ENCODE measurements at regions not wholly inside any gene's neighbourhood (a gene's known extent, or its start where the extent isn't known, plus 50 kb on each side); places are given as distances from the start of the nearest gene placed in this dataset.

- Histone ChIP-seq H3K4me1 (no peaks in the 10 kb centered on the region), H3K9me3 (no peaks in the 10 kb centered on the region), H3K4me3 (no peak overlapping the region), H3K36me3 (replicated peaks) (no peaks in the 10 kb centered on the region), H3K27me3 (ENCODE audit: low read depth) (no peaks in the 10 kb centered on the region)
- in situ Hi-C loops (cut with MboI; ENCODE audit: low sequenced_read_pairs) = no loop called here
- no peak for DNase-seq (ENCODE audit: low spot score in 2 of 2)
Observed at GRCh38 chr6:167569041-167569805, 244.3 kb downstream of the TTLL2 start.

GRCh38 chr6:167569879-167570278 is 245.0 kb downstream of the TTLL2 start:
- Histone ChIP-seq H3K36me3 (replicated peaks) (no peaks in the 10 kb centered on the region), H3K4me3 (no peak overlapping the region), H3K9me3 (no peaks in the 10 kb centered on the region), H3K27me3 (ENCODE audit: low read depth) (no peaks in the 10 kb centered on the region), H3K4me1 (no peaks in the 10 kb centered on the region)
- in situ Hi-C loops (cut with MboI; ENCODE audit: low sequenced_read_pairs) = no loop called here
- DNase-seq (ENCODE audit: low spot score in 2 of 2) = no peak

- Histone ChIP-seq H3K9me3 (no peaks in the 10 kb centered on the region), H3K36me3 (replicated peaks) (no peaks in the 10 kb centered on the region), H3K4me1 (no peaks in the 10 kb centered on the region), H3K27me3 (ENCODE audit: low read depth) (no peaks in the 10 kb centered on the region), H3K4me3 (no peak overlapping the region)
- in situ Hi-C loops (cut with MboI; ENCODE audit: low sequenced_read_pairs) = no loop called here
- DNase-seq (ENCODE audit: low spot score in 2 of 2) = no peak
Observed at GRCh38 chr6:167570460-167571400, 245.8 kb downstream of the TTLL2 start.

- Histone ChIP-seq H3K4me3 (no peak overlapping the region), H3K36me3 (replicated peaks) (no peaks in the 10 kb centered on the region), H3K4me1 (no peaks in the 10 kb centered on the region), H3K27me3 (ENCODE audit: low read depth) (no peaks in the 10 kb centered on the region), H3K9me3 (no peaks in the 10 kb centered on the region)
- in situ Hi-C loops (cut with MboI; ENCODE audit: low sequenced_read_pairs) = no loop called here
- no peak for DNase-seq (ENCODE audit: low spot score in 2 of 2)
Observed at GRCh38 chr6:167571550-167571949, 246.7 kb downstream of the TTLL2 start.

GRCh38 chr6:167572106-167572505 is 247.2 kb downstream of the TTLL2 start:
- DNase-seq (ENCODE audit: low spot score in 2 of 2) = no peak
- H3K9me3 ChIP-seq = no peaks in the 10 kb centered on the region
- in situ Hi-C loops (cut with MboI; ENCODE audit: low sequenced_read_pairs) = no loop called here

GRCh38 chr6:167572841-167573271 is 248.0 kb downstream of the TTLL2 start:
- Histone ChIP-seq H3K36me3 (replicated peaks) (no peaks in the 10 kb centered on the region), H3K9me3 (no peaks in the 10 kb centered on the region), H3K27me3 (ENCODE audit: low read depth) (no peaks in the 10 kb centered on the region), H3K4me3 (no peak overlapping the region), H3K4me1 (no peaks in the 10 kb centered on the region)
- in situ Hi-C loops (cut with MboI; ENCODE audit: low sequenced_read_pairs) = no loop called here
- no peak for DNase-seq (ENCODE audit: low spot score in 2 of 2)

More at GRCh38 chr6:167572106-167572505, 247.2 kb downstream of the TTLL2 start:
- Histone ChIP-seq H3K27me3 (ENCODE audit: low read depth) (no peaks in the 10 kb centered on the region), H3K36me3 (replicated peaks) (no peaks in the 10 kb centered on the region), H3K4me1 (no peaks in the 10 kb centered on the region), H3K4me3 (no peak overlapping the region)

GRCh38 chr6:167573461-167574215 is 248.8 kb downstream of the TTLL2 start:
- H3K4me1 ChIP-seq = no peaks in the 10 kb centered on the region
- no peak overlapping the region for H3K4me3 ChIP-seq
- in situ Hi-C loops (cut with MboI; ENCODE audit: low sequenced_read_pairs) = no loop called here
- H3K9me3 ChIP-seq = no peaks in the 10 kb centered on the region
- DNase-seq (ENCODE audit: low spot score in 2 of 2) = no peak
- no peaks in the 10 kb centered on the region for H3K36me3 ChIP-seq (replicated peaks)
- H3K27me3 ChIP-seq (ENCODE audit: low read depth) = no peaks in the 10 kb centered on the region

- DNase-seq (ENCODE audit: low spot score in 2 of 2) = no peak
- H3K27me3 ChIP-seq (ENCODE audit: low read depth) = no peaks in the 10 kb centered on the region
- H3K9me3 ChIP-seq = no peaks in the 10 kb centered on the region
- peaks cover 4% of the 10 kb centered on the region for H3K4me1 ChIP-seq
- no peak overlapping the region for H3K4me3 ChIP-seq
- no peaks in the 10 kb centered on the region for H3K36me3 ChIP-seq (replicated peaks)
- in situ Hi-C loops (cut with MboI; ENCODE audit: low sequenced_read_pairs) = no loop called here
Observed at GRCh38 chr6:167574431-167575151, 249.7 kb downstream of the TTLL2 start.

- no peaks in the 10 kb centered on the region for H3K36me3 ChIP-seq (replicated peaks)
- no peak overlapping the region for H3K4me3 ChIP-seq
- in situ Hi-C loops (cut with MboI; ENCODE audit: low sequenced_read_pairs) = no loop called here
- peaks cover 9% of the 10 kb centered on the region for H3K4me1 ChIP-seq
- DNase-seq (ENCODE audit: low spot score in 2 of 2) = no peak
- no peaks in the 10 kb centered on the region for H3K27me3 ChIP-seq (ENCODE audit: low read depth)
- no peaks in the 10 kb centered on the region for H3K9me3 ChIP-seq
Observed at GRCh38 chr6:167575158-167575696, 250.3 kb downstream of the TTLL2 start.

GRCh38 chr6:167576050-167576741 is 250.5 kb upstream of the AFDN start:
- Histone ChIP-seq H3K9me3 (no peaks in the 10 kb centered on the region), H3K27me3 (ENCODE audit: low read depth) (no peaks in the 10 kb centered on the region), H3K4me1 (peaks cover 18% of the 10 kb centered on the region), H3K4me3 (no peak overlapping the region), H3K36me3 (replicated peaks) (no peaks in the 10 kb centered on the region)
- in situ Hi-C loops (cut with MboI; ENCODE audit: low sequenced_read_pairs) = no loop called here
- DNase-seq (ENCODE audit: low spot score in 2 of 2) = no peak

- H3K27me3 ChIP-seq (ENCODE audit: low read depth) = no peaks in the 10 kb centered on the region
- DNase-seq (ENCODE audit: low spot score in 2 of 2) = no peak
- H3K9me3 ChIP-seq = no peaks in the 10 kb centered on the region
- H3K4me3 ChIP-seq = no peak overlapping the region
- H3K36me3 ChIP-seq (replicated peaks) = no peaks in the 10 kb centered on the region
- peaks cover 20% of the 10 kb centered on the region for H3K4me1 ChIP-seq
- in situ Hi-C loops (cut with MboI; ENCODE audit: low sequenced_read_pairs) = no loop called here
Observed at GRCh38 chr6:167576828-167577503, 249.7 kb upstream of the AFDN start.

- H3K4me1 ChIP-seq = peaks cover 20% of the 10 kb centered on the region
- H3K4me3 ChIP-seq = no peak overlapping the region
- no peaks in the 10 kb centered on the region for H3K36me3 ChIP-seq (replicated peaks)
- H3K27me3 ChIP-seq (ENCODE audit: low read depth) = no peaks in the 10 kb centered on the region
- in situ Hi-C loops (cut with MboI; ENCODE audit: low sequenced_read_pairs) = no loop called here
- no peak for DNase-seq (ENCODE audit: low spot score in 2 of 2)
- H3K9me3 ChIP-seq = no peaks in the 10 kb centered on the region
Observed at GRCh38 chr6:167577891-167578361, 248.8 kb upstream of the AFDN start.

Data from HAP-1 (cell line).